SK-N-SH treated with all-trans-retinoic acid at 6 μM for 48 hours (cell line): ENCODE measurements at regions not wholly inside any gene's neighbourhood (a gene's known extent, or its start where the extent isn't known, plus 50 kb on each side); places are given as distances from the start of the nearest gene placed in this dataset.

Experiments
- CREB5 ChIP-seq: fragments of 250-450 bp; sonication (Bioruptor Pico); IDR thresholded peaks from 2 replicates; pipeline ENCODE4 v1.5.1; 2020; ENCODE audit warnings: low read depth, mild to moderate bottlenecking, moderate library complexity
- ESRRG ChIP-seq: fragments of 250-450 bp; sonication (Bioruptor Pico); IDR thresholded peaks from 2 replicates; pipeline ENCODE4 v1.6.1; 2021; ENCODE audit warnings: mild to moderate bottlenecking
- PATZ1 ChIP-seq: fragments of 250-450 bp; sonication (Bioruptor Pico); IDR thresholded peaks from 2 replicates; pipeline ENCODE4 v1.8.0; 2020; ENCODE audit warnings: mild to moderate bottlenecking, moderate library complexity, borderline replicate concordance
- POU6F1 ChIP-seq: fragments of 250-450 bp; sonication (Bioruptor Pico); IDR thresholded peaks from 2 replicates; pipeline ENCODE4 v1.8.0; 2021; ENCODE audit warnings: low read depth, mild to moderate bottlenecking, moderate library complexity, borderline replicate concordance
- RARB ChIP-seq: fragments of 250-450 bp; sonication (Bioruptor Pico); IDR thresholded peaks from 2 replicates; pipeline ENCODE4 v1.8.0; 2021; ENCODE audit warnings: mild to moderate bottlenecking, moderate library complexity
- TCF4 ChIP-seq: fragments of 250-450 bp; sonication (Bioruptor Pico); IDR thresholded peaks from 2 replicates; pipeline ENCODE4 v1.8.0; 2021; ENCODE audit warnings: mild to moderate bottlenecking, moderate library complexity, borderline replicate concordance
- ZFP3 ChIP-seq: fragments of 250-450 bp; sonication (Bioruptor Pico); IDR thresholded peaks from 2 replicates; pipeline ENCODE4 v1.5.0; 2020; ENCODE audit warnings: mild to moderate bottlenecking, moderate library complexity
- TF ChIP-seq, protein P1 (sequence below): fragments of 250-450 bp; sonication (Bioruptor Pico); IDR thresholded peaks from 2 replicates; pipeline ENCODE4 v1.5.1; 2021; ENCODE audit warnings: mild to moderate bottlenecking, moderate library complexity

GRCh38 chr4:124199755-124200154, 512.8 kb downstream of the ANKRD50 start:
- no peak for TF ChIP-seq POU6F1 (CRISPR knock-in tag)
- TF ChIP-seq ESRRG (CRISPR knock-in tag), result no peak
- no peak for TF ChIP-seq ZFP3 (CRISPR knock-in tag)
- no peak for TF ChIP-seq PATZ1 (CRISPR knock-in tag)
- TF ChIP-seq CREB5 (CRISPR knock-in tag), result no peak
- TF ChIP-seq, protein P1, sequence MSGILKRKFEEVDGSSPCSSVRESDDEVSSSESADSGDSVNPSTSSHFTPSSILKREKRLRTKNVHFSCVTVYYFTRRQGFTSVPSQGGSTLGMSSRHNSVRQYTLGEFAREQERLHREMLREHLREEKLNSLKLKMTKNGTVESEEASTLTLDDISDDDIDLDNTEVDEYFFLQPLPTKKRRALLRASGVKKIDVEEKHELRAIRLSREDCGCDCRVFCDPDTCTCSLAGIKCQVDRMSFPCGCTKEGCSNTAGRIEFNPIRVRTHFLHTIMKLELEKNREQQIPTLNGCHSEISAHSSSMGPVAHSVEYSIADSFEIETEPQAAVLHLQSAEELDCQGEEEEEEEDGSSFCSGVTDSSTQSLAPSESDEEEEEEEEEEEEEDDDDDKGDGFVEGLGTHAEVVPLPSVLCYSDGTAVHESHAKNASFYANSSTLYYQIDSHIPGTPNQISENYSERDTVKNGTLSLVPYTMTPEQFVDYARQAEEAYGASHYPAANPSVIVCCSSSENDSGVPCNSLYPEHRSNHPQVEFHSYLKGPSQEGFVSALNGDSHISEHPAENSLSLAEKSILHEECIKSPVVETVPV, result no peak
- no peak for TF ChIP-seq TCF4 (CRISPR knock-in tag)
- TF ChIP-seq RARB, result no peak
